GM12872 (cell line): ENCODE measurements at regions not wholly inside any gene's neighbourhood (a gene's known extent, or its start where the extent isn't known, plus 50 kb on each side); places are given as distances from the start of the nearest gene placed in this dataset.

Experiments
- CTCF ChIP-seq: IDR thresholded peaks from 3 replicates; pipeline ENCODE4 v1.5.1; 2011; ENCODE audit warnings: low read depth, mild to moderate bottlenecking, low read length, moderate library complexity; ENCODE audit not compliant: insufficient read depth

DNA sequence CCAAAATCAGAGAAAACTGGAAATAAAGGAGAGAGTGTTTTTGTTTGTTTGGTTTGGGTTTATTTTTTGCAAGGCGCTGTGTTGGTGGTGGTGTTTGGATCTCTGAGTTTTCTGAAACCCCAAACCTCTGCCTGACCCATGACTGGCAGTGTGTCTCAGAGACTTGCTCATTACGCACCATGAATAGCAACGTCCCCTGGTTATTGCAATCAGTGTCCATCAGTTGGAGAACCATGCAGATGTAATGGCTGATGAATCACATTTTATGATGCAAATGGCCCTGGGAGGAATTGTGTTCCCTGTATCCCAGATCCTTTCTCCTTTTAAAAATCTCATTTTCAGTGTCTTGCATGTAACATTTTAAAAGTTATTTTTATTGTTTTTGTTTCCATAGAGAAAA is 362.8 kb downstream of the PMP22 start:
- TF ChIP-seq CTCF, result no peak

DNA sequence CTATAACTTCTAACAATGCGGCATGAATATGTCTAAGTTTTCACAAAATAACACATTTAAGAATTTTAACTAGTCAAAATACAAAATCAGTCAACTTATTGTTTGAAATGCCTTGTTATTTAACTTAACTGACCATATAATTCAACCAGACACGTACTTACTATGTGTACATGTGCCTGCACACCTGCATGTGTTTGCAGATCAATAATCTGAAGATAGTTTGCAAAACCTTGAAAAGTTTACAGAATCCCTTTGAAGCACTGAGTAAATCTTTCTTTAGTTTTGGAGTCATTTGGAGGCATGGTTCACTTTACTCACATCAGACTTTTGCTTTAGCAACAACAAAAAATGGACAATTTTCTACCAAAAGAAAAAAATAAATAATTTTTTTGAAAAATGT is 363.8 kb downstream of the PMP22 start:
- no peak for TF ChIP-seq CTCF

GRCh38 chr17:14886200-14886739 is 378.9 kb downstream of the PMP22 start:
- no peak for TF ChIP-seq CTCF

GRCh38 chr17:14882131-14882530 is 383.0 kb downstream of the PMP22 start:
- TF ChIP-seq CTCF, result no peak

DNA sequence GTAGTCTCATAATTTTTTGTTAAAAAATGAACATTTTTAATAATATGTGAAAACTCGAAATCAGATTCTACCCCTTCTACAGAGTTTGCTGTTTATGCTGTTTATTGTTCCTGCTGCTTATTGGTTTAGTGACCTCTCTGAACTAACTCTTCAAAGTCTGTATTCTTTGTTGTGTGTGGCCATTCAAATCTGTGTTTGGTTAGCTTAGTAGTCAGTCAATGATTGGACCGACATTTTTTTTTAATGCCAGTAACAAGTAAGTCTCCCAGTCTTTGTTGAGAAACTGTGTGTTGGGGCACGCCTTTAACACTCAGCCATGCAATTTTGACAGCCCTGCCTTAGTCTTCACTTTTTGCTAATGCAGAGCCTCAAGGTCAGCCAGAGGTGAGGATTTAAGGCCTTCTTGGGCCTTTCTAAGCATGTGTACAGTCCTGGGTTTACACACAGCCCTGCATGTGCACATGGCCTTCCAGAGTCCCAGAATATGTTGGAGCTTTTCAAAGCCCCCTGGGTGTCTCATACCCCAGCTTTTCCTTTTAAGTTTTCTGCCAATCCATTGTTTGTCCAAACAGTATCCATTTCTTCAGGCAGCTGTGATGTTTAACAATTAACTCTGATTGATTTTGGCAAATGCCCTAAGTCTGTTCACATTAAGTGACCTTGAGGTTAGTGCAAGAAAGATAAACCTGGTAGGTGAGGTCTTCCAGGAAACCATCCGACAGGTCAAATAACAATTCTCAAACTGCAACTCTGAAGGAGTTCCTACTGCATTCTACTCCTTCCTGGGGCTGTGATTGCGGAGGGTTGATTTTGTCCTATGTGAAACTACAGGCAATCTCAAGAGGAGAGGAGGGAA is 389.3 kb downstream of the PMP22 start:
- TF ChIP-seq CTCF, result no peak

DNA sequence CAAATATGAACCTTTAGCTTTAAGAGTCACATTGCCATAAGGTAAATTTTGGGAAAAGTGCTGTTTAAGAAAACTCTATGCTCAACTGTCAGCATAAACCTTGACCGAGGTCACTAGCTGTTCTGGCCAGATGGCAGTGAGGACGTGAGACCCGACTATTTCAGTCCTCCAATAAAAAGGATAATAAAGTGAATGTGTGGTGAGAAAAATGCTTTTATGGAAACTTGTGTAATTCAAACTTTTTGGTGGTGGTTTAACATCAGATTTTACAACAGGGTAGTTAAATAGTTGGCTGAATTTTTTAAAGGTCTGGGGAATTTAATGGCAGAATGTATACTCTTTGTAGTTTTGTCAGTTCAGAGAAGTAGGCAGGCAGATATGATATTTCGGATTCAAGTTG is 391.1 kb downstream of the PMP22 start:
- TF ChIP-seq CTCF, result no peak

DNA sequence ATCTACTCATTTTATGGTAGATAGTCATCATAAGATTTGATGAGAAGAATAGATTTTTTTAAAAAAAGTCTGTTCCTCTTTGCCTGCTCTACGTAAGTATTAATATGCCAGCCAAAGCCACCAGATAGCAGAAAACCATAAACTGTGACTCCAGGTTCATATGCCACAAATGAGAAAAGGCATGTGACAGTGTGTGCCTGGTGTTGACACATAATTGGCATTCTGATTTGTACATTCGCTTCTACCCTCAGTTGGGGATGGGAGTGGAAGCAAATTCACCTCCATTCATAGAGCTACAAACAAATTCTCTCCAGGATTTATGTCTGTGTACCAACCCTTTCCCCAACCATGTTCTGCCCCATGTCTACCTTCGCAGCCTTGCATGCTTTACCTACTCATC is 391.6 kb downstream of the PMP22 start:
- no peak for TF ChIP-seq CTCF
